ENCODE measurements at regions not wholly inside any gene's neighbourhood (a gene's known extent, or its start where the extent isn't known, plus 50 kb on each side); places are given as distances from the start of the nearest gene placed in this dataset.

DNA sequence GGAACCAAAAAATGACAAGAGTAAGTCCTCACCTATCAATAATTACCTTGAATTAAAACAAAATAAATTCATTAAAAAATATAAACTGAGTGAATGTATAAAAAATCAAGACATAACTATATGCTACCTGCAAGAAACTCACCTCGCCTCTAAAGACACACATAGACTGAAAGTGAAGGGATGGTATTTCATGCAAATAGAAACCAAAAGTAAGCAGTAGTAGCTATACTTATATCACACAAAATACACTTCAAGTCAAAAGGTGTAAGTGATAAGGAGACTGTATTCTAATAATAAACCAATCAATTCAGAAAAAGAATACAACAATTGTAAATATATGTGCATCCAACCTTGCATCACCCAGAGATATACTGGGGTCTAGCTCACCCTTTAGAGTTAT, 332.6 kb downstream of the SH2D4B start:
- TF ChIP-seq POLR2A (IDR thresholded peaks at IDR 0.05; ENCODE audit: low read depth, low read length): no peak
- no peak for TF ChIP-seq POLR2AphosphoS5 (IDR thresholded peaks at IDR 0.05; ENCODE audit: low read depth, low read length)

Measured in GM12891 (cell line).